8988T (cell line): ENCODE measurements at regions not wholly inside any gene's neighbourhood (a gene's known extent, or its start where the extent isn't known, plus 50 kb on each side); places are given as distances from the start of the nearest gene placed in this dataset.
"Not testable (repeated sequence)": the region's sequence is repeated elsewhere in the genome, so short reads cannot be mapped to it uniquely, and the experiment has no call there.

Source experiments
- DNase-seq: peaks from one replicate; pipeline ENCODE4 v3.0.0; 2011

DNA sequence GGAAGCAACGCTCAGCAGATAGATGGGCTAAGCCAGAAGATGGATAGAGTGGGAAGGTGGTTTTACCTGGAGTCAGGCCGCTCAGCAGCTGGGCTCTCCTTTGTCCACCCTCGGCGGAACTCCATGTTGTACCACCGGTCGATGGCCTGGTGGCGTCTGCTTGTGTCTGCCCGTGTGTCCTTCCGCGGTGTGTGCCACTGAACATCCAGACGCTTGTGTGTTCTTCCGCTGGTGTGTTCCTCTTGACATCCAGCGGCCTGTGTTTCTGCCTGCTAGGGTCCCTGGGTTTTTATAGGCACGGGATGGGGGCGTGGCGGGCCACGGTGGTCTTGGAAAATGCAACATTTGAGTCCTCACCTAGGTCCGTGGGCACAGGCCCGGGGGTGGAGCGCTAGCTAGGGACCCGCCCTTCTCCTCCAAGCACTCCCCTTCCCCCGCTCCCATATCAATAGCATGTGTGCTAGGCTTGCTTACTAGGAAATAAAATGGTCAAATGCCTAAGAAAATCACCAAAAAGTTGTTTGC, 1431.7 kb upstream of the ACVR2A start:
- DNase-seq = no peak

DNA sequence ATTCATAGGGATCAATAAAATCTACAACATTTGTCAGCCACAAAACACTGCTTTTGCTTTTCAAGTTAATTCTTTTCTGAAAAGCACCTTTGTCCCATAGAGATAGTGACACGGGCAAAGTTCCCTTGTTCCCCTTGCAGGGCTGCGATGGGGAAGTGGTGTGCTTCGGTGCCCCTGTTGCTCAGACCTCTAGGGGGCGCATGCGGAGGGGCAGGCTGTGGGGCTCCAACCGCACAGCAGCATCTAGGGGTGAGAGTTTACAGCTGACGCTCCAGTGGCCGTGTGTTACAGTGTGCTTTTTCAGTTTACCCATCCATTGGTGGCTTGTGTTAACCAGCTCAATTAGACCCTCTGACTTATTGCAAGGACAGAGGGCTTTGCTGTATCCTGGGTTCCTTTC, 1432.2 kb upstream of the ACVR2A start:
- no peak for DNase-seq

DNA sequence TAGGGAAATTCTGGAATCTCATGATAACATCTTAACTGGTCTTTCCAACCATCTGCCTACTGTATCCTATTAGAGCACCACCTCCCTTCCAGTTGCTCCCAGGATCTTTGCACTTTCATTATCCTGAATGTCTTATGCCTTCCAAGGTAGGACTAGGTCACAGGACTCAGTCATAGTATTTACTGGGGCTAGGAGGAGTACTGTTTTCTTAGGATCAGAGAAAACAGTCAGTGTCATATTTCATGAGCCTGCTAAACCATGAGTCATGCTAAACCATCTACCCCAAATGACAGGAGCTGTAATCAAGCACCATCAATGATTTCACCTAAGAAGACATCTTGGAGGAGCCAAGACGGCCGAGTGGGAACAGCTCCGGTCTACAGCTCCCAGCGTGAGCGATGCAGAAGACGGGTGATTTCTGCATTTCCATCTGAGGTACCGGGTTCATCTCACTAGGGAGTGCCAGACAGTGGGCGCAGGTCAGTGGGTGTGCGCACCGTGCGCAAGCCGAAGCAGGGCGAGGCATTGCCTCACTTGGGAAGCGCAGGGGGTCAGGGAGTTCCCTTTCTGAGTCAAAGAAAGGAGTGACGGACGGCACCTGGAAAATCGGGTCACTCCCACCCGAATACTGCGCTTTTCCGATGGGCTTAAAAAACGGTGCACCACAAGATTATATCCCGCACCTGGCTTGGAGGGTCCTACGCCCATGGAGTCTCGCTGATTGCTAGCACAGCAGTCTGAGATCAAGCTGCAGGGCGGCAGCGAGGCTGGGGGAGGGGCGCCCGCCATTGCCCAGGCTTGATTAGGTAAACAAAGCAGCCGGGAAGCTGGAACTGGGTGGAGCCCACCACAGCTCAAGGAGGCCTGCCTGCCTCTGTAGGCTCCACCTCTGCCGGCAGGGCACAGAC, 1439.2 kb upstream of the ACVR2A start:
- not testable (repeated sequence) for DNase-seq

DNA sequence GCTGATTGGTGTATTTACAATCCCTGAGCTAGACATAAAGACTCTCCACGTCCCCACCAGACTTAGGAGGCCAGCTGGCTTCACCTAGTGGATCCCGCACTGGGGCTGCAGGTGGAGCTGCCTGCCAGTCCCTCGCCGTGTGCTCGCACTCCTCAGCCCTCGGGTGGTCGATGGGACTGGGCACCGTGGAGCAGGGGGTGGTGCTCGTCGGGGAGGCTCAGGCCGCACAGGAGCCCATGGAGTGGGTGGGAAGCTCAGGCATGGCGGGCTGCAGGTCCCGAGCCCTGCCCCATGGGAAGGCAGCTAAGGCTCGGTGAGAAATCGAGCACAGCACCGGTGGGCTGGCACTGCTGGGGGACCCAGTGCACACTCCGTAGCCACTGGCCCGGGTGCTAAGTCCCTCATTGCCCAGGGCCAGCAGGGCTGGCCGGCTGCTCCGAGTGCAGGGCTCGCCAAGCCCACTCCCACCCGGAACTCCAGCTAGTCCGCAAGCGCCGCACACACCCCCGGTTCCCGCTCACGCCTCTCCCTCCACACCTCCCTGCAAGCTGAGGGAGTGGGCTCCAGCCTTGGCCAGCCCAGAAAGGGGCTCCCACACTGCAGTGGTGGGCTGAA, 1441.2 kb upstream of the ACVR2A start:
- not testable (repeated sequence) for DNase-seq

GRCh38 chr2:146392631-146393030, 1452.2 kb upstream of the ACVR2A start:
- DNase-seq = no peak

GRCh38 chr2:146392186-146392585, 1452.6 kb upstream of the ACVR2A start:
- DNase-seq = no peak

- DNase-seq = no peak
Observed at GRCh38 chr2:146388757-146389156, 1456.1 kb upstream of the ACVR2A start.

- DNase-seq = no peak
Observed at GRCh38 chr2:146386096-146386495, 1458.7 kb upstream of the ACVR2A start.

DNA sequence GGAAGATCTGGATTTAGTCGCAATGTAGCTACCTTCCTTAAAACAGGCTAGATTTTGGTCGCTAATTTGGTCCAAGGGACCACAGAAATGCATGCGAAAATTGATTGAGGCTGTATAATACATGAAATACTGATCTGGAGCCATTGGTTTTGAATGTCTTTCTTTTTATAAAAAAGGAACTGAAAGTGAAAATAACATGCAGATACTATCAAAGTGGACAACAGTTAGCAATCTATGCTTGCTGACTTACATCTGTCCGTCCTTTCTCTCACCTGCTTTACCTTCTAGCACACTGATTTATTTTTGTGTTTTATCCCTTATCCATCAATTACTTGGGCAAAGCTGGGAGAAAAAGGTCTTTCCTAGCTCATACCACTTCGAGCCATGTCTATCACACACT, 1459.8 kb upstream of the ACVR2A start:
- DNase-seq = no peak

- DNase-seq = no peak
Observed at GRCh38 chr2:146376511-146377064, 1468.2 kb upstream of the ACVR2A start.

DNA sequence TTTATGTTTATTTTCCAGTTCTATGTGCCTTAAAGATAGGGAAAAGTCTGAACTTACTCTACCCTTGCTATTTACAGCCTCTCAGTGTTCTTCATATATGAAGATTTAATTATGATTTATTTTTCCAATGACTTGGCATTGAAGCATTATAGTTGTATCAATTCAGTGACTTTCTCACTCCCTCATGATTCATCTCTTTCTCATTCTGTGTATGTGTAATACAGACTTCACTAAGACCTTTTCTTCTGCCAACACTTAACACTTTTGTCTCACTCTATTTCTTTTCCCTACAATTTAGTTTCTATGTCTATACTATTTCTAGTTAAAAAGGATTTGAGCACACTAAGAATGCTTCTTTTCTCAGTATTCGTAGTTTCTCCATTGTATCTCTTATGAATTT, 1470.3 kb upstream of the ACVR2A start:
- DNase-seq = no peak

GRCh38 chr2:146371364-146371763, 1473.5 kb upstream of the ACVR2A start:
- not testable (repeated sequence) for DNase-seq

GRCh38 chr2:146370826-146371225, 1474.0 kb upstream of the ACVR2A start:
- DNase-seq = no peak

- no peak for DNase-seq
Observed at GRCh38 chr2:146366276-146366675, 1478.6 kb upstream of the ACVR2A start.

DNA sequence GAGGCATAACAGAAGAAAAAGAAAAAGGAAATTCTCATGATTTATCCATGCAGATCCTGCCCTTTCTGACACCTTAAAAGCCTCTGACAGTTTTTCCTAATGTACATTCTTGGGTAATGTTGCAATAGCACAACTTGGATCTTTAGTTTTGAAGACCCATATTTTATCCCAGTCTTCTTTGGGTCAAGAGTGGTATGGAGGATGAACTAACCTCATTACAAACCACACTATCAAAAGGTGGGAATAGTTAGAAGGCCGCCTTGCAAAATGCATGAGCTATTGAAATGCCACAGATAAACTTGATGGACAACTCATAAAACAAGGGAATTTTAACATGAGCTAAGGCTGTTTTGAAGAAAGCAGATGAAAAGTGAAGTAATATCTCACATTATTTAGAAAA, 1479.8 kb upstream of the ACVR2A start:
- no peak for DNase-seq

DNA sequence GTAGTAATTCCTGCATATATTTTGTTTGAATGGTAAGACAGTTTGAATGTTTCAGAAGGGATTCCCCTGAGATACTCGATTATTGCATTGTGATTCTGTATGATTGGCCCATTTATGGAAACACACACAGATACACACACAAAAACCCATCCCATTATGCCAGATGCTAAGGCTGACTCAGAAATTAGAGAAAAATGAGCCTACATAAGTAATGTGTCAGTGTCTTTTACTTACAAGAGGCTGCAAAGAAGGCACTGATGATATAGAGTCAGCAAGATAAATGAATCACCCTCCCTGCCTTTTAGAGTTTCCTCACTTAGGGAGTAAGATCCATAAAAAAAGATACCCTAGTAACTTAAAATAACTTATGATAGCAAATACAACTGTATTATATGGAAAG, 1481.1 kb upstream of the ACVR2A start:
- no peak for DNase-seq

DNA sequence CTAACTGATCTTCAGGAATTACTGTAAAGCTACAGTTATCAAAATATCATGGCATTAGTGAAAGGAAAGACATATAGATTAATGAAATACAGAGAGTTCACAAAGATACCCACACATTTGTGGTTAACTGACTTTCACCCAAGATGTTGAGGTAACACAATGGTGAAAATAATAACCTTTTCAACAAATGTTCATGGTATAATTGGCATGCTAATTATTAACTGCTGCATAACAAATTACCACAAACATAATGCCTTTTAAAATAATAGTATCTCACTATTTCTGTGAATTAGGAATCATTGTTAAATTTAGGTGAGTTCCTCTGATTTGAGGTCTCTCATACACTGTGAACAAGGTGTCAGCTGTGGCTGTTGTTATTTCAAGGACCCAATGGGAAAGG, 1493.1 kb upstream of the ACVR2A start:
- no peak for DNase-seq

DNA sequence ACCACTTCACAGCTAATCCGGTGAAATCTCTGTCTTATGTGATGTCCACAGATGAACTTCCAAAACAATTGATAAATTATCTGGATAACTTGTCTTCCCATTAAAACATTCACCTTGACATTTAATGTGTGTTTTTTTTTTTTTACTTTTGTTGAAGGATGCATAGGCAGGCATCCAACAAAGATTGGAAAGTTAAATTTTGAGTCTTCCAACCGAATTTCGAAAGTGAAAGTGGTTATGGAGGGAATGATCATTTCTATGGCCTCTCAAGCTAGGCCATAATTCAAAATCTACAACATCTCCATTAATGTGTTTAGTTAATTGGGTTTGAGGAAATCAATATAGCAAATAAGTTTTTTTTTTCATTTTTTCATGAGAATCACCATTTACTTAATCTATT, 1495.5 kb upstream of the ACVR2A start:
- DNase-seq = no peak

GRCh38 chr2:146324951-146325350, 1519.9 kb upstream of the ACVR2A start:
- DNase-seq = no peak

GRCh38 chr2:146323564-146323963, 1521.3 kb upstream of the ACVR2A start:
- DNase-seq = no peak

DNA sequence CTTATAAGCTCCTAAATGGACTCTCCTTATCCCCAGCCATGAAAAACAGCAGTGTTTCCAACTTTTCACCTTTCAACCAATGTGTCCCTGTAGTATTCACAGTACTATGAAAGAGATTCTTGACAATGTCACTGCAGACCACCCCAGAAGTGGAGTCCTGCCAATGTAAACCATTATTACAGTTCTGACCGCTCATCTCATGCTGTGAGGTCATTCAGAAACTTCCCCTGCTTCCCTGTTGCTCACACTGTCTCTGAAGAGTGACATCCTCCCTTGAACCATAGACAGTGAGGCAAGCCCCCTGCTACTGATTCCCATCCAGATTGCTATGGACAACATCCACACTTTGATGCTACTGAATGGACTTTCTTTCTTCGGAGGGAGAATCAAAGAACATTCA, 1523.7 kb upstream of the ACVR2A start:
- DNase-seq = no peak

DNA sequence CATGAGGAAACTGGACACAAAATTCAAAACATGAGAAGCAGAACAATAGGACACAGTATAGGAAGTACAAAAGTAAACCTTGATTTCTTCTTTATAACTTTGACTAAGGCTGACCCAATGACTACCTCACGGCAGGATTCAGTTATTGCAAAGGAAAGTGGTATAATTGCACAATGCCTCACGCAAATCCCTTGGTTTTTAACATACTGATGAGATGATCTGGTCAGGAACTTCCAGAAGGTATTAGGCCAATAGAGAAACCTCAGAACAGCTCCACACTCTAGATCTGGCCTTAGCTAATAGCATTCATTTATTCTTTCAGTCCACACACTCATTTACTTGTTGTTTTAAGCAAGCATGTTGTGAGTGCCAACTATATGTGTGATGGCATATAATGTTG, 1526.9 kb upstream of the ACVR2A start:
- no peak for DNase-seq

GRCh38 chr2:146312899-146313298, 1531.9 kb upstream of the ACVR2A start:
- no peak for DNase-seq

DNA sequence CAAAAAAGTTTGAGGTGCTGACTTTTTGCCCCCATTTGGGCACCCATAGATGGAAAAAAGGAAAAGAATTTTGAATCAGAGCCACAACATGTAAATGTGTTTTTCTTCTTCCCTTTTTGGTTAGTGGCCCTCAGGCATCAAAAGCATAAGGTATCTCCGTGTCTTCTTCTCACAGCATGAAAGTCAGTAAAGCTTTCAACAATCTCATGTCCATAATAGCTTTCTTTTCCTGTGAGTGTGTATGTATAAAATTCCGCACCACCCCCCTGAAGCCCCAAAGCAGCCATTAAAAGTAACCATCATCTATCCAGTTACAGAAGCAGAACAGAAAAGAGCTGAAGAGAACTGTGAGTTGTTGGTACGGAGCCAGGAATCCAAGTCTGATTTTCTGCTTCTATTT, 1539.7 kb upstream of the ACVR2A start:
- no peak for DNase-seq
